MM.1S (cell line): ENCODE measurements at regions not wholly inside any gene's neighbourhood (a gene's known extent, or its start where the extent isn't known, plus 50 kb on each side); places are given as distances from the start of the nearest gene placed in this dataset.

Experiments used
- EZH2 ChIP-seq: fragments of 300-600 bp; sonication (generic); optimal IDR thresholded peaks from 2 replicates; pipeline ENCODE3; 2017; ENCODE audit warnings: low read depth, mild to moderate bottlenecking, antibody characterized with exemption, low read length, mixed read lengths
- EZH2phosphoT487 ChIP-seq: fragments of 300-600 bp; sonication (generic); IDR thresholded peaks from 2 replicates; pipeline ENCODE4 v1.6.1; 2018; ENCODE audit warnings: antibody characterized with exemption, low read length
- TF ChIP-seq, protein P1 (sequence below): fragments of 300-600 bp; sonication (generic); IDR thresholded peaks from 2 replicates; pipeline ENCODE4 v1.5.1; 2016; ENCODE audit warnings: antibody characterized with exemption, low read length, mixed read lengths

- TF ChIP-seq, protein P1, sequence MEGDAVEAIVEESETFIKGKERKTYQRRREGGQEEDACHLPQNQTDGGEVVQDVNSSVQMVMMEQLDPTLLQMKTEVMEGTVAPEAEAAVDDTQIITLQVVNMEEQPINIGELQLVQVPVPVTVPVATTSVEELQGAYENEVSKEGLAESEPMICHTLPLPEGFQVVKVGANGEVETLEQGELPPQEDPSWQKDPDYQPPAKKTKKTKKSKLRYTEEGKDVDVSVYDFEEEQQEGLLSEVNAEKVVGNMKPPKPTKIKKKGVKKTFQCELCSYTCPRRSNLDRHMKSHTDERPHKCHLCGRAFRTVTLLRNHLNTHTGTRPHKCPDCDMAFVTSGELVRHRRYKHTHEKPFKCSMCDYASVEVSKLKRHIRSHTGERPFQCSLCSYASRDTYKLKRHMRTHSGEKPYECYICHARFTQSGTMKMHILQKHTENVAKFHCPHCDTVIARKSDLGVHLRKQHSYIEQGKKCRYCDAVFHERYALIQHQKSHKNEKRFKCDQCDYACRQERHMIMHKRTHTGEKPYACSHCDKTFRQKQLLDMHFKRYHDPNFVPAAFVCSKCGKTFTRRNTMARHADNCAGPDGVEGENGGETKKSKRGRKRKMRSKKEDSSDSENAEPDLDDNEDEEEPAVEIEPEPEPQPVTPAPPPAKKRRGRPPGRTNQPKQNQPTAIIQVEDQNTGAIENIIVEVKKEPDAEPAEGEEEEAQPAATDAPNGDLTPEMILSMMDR, result no peak
- TF ChIP-seq EZH2 (no peak), EZH2phosphoT487 (no peak)
These were observed 203.9 kb downstream of the MTX2 start for GRCh38 chr2:176473177-176473576.
